HFF-Myc (cell line): ENCODE measurements at regions not wholly inside any gene's neighbourhood (a gene's known extent, or its start where the extent isn't known, plus 50 kb on each side); places are given as distances from the start of the nearest gene placed in this dataset.

Source experiments
- DNase-seq: peaks from one replicate; pipeline ENCODE4 v3.0.0-alpha.2; 2011; ENCODE audit warnings: low read depth; ENCODE audit errors: extremely low read depth
- H3K4me3 ChIP-seq: replicated peaks from 2 replicates; pipeline ENCODE4 v1.5.1; 2011; ENCODE audit warnings: low read depth, mild to moderate bottlenecking, control low read depth, low read length
- CTCF ChIP-seq: IDR thresholded peaks from 2 replicates; pipeline ENCODE4 v1.5.1; 2012; ENCODE audit warnings: mild to moderate bottlenecking, low read depth, low read length, control low read depth; ENCODE audit errors: missing control alignments

GRCh38 chr6:147909640-147910039 lies 401.1 kb downstream of the SAMD5 start:
- peak; percentile 35 for DNase-seq
- H3K4me3 ChIP-seq, result no peak overlapping the region
- no peak for TF ChIP-seq CTCF

- no peak overlapping the region for H3K4me3 ChIP-seq
- DNase-seq, result no peak
- no peak for TF ChIP-seq CTCF
Measured at GRCh38 chr6:147910281-147910680, 401.8 kb downstream of the SAMD5 start.

GRCh38 chr6:147911057-147911456 lies 402.6 kb downstream of the SAMD5 start:
- no peak for DNase-seq
- no peak for TF ChIP-seq CTCF

GRCh38 chr6:147911686-147912085 lies 403.2 kb downstream of the SAMD5 start:
- H3K4me3 ChIP-seq, result no peak overlapping the region
- DNase-seq, result no peak
- TF ChIP-seq CTCF, result no peak

More at GRCh38 chr6:147911057-147911456, 402.6 kb downstream of the SAMD5 start:
- H3K4me3 ChIP-seq, result no peak overlapping the region

- TF ChIP-seq CTCF, result no peak
- no peak for DNase-seq
- H3K4me3 ChIP-seq, result no peak overlapping the region
Measured at GRCh38 chr6:147922799-147923198, 414.3 kb downstream of the SAMD5 start.

GRCh38 chr6:147924598-147924997 lies 416.1 kb downstream of the SAMD5 start:
- H3K4me3 ChIP-seq, result no peak overlapping the region
- TF ChIP-seq CTCF, result no peak

GRCh38 chr6:147925826-147926225 lies 416.8 kb upstream of the SASH1 start:
- no peak for DNase-seq
- no peak for TF ChIP-seq CTCF
- H3K4me3 ChIP-seq, result no peak overlapping the region

More at GRCh38 chr6:147924598-147924997, 416.1 kb downstream of the SAMD5 start:
- DNase-seq, result no peak
